Activated CD8-positive, alpha-beta T cell treated with anti-CD3 and anti-CD28 coated beads for 36 hours (primary cell): ENCODE measurements at regions not wholly inside any gene's neighbourhood (a gene's known extent, or its start where the extent isn't known, plus 50 kb on each side); places are given as distances from the start of the nearest gene placed in this dataset.

Experiments used
- ATAC-seq: fragments of 200-7000 bp; cut with Tn5 transposase; one replicate; pipeline ENCODE4 v1.10.0; 2021; ENCODE audit warnings: mild to moderate bottlenecking, moderate library complexity
- CTCF ChIA-PET: fragments of 350-600 bp; sonication (Branson Sonifier 250); formaldehyde crosslinking; loops from one replicate; lab custom pipeline; 2021; ENCODE audit warnings: antibody characterized with exemption; lab: Charles Lee
- POLR2A ChIA-PET: fragments of 350-600 bp; sonication (Branson Sonifier 250); formaldehyde crosslinking; loops from one replicate; lab custom pipeline; 2021; ENCODE audit warnings: antibody characterized with exemption; lab: Charles Lee
- DNase-seq: peaks from one replicate; pipeline ENCODE4 v3.0.0-alpha.2; 2020
- H3K27ac Mint-ChIP-seq: one replicate; pipeline ENCODE4 v1.8.0; 2021; ENCODE audit warnings: mild to moderate bottlenecking, mixed read lengths
- H3K27me3 Mint-ChIP-seq: one replicate; pipeline ENCODE4 v1.8.0; 2021; ENCODE audit warnings: mixed read lengths
- H3K36me3 Mint-ChIP-seq: one replicate; pipeline ENCODE4 v1.8.0; 2021; ENCODE audit warnings: low read depth, mixed read lengths
- H3K4me1 Mint-ChIP-seq: one replicate; pipeline ENCODE4 v1.8.0; 2021; ENCODE audit warnings: low read depth, mixed read lengths
- H3K4me3 Mint-ChIP-seq: one replicate; pipeline ENCODE4 v1.8.0; 2021; ENCODE audit warnings: mild to moderate bottlenecking, moderate library complexity, mixed read lengths
- H3K9me3 Mint-ChIP-seq: one replicate; pipeline ENCODE4 v1.8.0; 2021; ENCODE audit warnings: mixed read lengths
- intact Hi-C: fragments of 100-400 bp; cut with micrococcal nuclease; formaldehyde crosslinking; loops from one replicate; pipeline ENCODE4 v1.10.0; 2022
- TF ChIP-seq, protein P1 (sequence below): fragments of 200-600 bp; IDR thresholded peaks from one replicate; pipeline ENCODE4 v1.8.0; 2022; ENCODE audit warnings: antibody characterized with exemption, mild to moderate bottlenecking

DNA sequence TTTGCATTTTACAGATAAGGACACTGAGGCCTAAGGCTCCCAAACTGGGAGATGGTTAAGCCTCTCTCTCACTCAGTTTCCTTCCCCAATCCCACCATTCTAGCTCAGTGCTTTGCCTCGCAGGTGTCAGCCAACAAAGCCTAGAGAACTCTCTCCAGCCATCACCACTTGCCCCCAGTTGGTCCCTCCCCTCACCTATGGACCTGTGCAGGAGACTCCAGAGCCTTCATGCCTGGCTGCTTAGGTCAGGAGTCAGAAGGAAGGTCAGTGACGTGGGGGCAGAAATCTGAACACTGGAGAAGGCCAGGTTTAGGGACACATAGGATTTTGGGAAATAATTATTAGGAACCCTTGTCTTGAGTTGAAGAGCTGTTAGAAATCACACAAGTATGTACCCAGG lies 295.3 kb downstream of the PTPRU start:
- Mint-ChIP-seq H3K27ac (no peak overlapping the region), H3K4me3 (no peak overlapping the region), H3K27me3 (peaks cover 6% of the 10 kb centered on the region), H3K9me3 (peaks cover 20% of the 10 kb centered on the region), H3K4me1 (no peaks in the 10 kb centered on the region), H3K36me3 (no peaks in the 10 kb centered on the region)
- ATAC-seq = no peak
- CTCF ChIA-PET = no interaction called here
- DNase-seq = no peak
- intact Hi-C loops = no loop called here
- TF ChIP-seq, protein P1, sequence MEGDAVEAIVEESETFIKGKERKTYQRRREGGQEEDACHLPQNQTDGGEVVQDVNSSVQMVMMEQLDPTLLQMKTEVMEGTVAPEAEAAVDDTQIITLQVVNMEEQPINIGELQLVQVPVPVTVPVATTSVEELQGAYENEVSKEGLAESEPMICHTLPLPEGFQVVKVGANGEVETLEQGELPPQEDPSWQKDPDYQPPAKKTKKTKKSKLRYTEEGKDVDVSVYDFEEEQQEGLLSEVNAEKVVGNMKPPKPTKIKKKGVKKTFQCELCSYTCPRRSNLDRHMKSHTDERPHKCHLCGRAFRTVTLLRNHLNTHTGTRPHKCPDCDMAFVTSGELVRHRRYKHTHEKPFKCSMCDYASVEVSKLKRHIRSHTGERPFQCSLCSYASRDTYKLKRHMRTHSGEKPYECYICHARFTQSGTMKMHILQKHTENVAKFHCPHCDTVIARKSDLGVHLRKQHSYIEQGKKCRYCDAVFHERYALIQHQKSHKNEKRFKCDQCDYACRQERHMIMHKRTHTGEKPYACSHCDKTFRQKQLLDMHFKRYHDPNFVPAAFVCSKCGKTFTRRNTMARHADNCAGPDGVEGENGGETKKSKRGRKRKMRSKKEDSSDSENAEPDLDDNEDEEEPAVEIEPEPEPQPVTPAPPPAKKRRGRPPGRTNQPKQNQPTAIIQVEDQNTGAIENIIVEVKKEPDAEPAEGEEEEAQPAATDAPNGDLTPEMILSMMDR = no peak
- POLR2A ChIA-PET = no interaction called here

DNA sequence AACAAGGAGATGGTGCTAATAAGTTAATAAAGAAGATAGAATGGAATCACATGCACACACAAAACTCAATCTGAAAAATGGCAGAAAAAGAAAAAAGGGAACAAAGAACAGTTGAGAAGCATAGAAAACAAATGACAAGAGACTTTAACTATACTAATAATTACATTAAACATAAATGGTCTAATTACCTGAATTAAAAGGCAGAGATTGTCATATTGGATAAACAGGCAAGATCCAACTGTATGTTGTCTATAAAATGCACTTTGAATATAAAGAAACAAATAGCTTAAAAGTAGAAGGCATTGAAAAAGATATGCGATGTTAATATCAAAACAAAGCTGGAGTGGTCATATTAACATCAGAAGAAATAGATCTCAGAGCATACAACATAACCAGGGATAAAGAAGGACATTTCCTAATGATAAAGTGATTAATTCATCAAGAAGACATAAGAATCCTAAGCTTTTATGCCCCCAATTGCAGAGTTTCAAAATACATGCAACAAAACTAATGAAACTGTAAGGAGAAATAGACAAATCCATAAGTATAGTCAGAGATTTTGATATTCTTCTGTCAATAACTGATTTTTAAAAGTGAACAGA lies 293.5 kb downstream of the PTPRU start:
- Mint-ChIP-seq H3K9me3 (peaks cover 20% of the 10 kb centered on the region), H3K27ac (no peak overlapping the region), H3K27me3 (peaks cover 10% of the 10 kb centered on the region), H3K4me1 (no peaks in the 10 kb centered on the region), H3K4me3 (no peak overlapping the region), H3K36me3 (no peaks in the 10 kb centered on the region)
- ATAC-seq (no peak), DNase-seq (no peak)
- TF ChIP-seq, protein P1 = no peak
- intact Hi-C loops = no loop called here
- POLR2A ChIA-PET = no interaction called here
- CTCF ChIA-PET = no interaction called here

DNA sequence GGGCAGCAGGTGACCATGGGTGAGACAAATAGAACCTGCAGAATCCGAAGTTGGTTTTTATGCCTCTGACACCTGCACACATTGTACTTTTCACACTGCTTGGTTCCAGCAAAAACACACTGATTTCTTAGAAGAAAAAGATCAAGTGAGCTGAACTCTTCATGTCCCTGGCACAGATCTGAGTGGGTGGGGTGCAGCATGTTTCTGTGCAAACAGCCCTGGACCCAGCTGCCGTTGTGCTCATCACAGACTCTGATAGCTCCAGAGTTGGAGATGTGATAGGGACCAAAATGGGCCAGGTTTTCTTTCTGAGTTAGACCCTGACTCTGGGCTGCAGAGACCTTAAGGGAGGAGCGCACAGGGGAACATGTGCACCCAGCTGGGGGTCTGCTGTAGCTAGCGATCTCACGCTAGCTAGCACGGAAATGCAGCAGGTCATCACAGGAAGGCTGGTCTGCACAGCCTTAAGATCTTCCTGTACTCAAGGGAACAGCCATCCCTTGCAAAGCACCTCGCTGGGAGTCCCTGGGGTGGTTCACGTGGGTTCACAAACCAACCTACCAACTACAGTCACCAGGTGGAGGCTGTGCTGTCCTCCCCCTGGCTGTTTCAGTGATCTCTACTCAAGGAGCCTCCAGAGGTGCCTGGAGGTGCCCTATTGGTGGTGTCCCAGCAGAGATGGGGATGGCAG lies 291.1 kb downstream of the PTPRU start:
- intact Hi-C loops = no loop called here
- TF ChIP-seq, protein P1 = no peak
- CTCF ChIA-PET = no interaction called here
- Mint-ChIP-seq H3K27ac (no peak overlapping the region), H3K36me3 (no peaks in the 10 kb centered on the region), H3K9me3 (peaks cover 17% of the 10 kb centered on the region), H3K27me3 (peaks cover 11% of the 10 kb centered on the region), H3K4me3 (no peak overlapping the region), H3K4me1 (no peaks in the 10 kb centered on the region)
- POLR2A ChIA-PET = no interaction called here
- DNase-seq (no peak), ATAC-seq (no peak)

DNA sequence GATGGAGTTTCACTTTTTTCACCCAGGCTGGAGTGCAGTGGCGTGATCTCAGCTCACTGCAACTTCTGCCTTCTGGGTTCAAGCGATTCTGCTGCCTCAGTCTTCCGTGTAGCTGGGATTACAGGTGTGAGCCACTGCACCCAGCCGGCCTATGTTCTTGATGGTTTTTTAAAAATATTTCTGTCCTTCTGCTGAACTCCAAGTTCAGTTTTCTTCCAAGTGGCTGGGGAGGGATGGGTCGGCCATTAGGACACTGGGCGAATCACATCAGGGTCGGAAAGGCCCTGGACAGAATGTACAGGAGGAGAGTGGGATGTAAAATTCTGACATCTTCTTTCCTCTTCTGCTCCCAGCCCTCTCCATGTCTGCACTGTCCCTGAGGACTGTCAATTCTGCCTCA lies 289.6 kb downstream of the PTPRU start:
- peaks cover 11% of the 10 kb centered on the region for H3K27me3 Mint-ChIP-seq
- no peaks in the 10 kb centered on the region for H3K4me1 Mint-ChIP-seq
- H3K4me3 Mint-ChIP-seq = no peak overlapping the region
- POLR2A ChIA-PET = no interaction called here
- intact Hi-C loops = no loop called here
- ATAC-seq (no peak), DNase-seq (no peak)
- no peaks in the 10 kb centered on the region for H3K36me3 Mint-ChIP-seq
- CTCF ChIA-PET = no interaction called here
- H3K27ac Mint-ChIP-seq = no peak overlapping the region
- H3K9me3 Mint-ChIP-seq = peaks cover 17% of the 10 kb centered on the region
- TF ChIP-seq, protein P1 = no peak

DNA sequence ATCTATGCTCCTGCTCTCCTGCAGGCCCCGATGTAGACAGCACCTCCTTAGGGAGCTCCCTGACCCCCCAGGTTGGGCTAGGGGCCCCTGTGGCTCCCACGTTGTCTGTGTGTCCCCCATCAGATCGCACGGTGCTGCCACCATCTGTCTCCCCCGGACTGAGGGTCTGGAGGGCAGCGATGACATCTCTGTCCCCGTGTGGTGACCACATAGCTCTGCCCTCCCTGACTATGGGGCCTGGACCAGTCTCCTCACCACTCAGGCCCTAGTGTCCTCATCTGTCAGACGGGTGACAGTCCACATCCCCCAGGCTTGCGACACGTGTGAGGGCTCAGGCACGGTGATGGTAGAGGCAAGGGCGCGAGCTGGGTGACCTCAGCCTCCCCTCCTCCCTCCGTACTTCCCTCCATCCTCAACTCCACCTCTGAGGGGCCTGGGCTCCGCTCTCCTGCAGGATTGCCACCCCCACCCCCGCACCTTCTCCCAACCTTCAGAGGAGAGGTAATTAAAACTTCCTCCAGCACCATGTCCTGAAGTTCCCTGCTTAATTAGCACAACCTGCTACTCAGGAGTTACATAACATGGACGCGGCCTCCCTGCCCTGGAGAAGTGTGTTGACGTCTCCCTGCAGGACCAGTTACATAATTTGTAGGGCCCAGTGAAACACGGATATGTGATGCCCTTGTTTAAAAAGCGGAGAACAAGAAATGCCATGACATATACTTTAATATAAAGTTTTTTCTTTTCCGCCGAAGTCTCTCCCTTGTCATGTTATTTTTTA lies 288.2 kb downstream of the PTPRU start:
- intact Hi-C loops = no loop called here
- ChIA-PET POLR2A (interaction anchor here (0.5 kb wide), 1 partner anchor 141 kb away, joined by 3 read pairs; no protein-coding TSS in a partner anchor), CTCF (no interaction called here)
- Mint-ChIP-seq H3K9me3 (peaks cover 11% of the 10 kb centered on the region), H3K4me1 (no peaks in the 10 kb centered on the region), H3K27me3 (peaks cover 16% of the 10 kb centered on the region), H3K4me3 (no peak overlapping the region), H3K27ac (no peak overlapping the region), H3K36me3 (no peaks in the 10 kb centered on the region)
- TF ChIP-seq, protein P1 = no peak
- ATAC-seq (no peak), DNase-seq (no peak)
